CD14-positive monocyte (primary cell): ENCODE measurements at regions not wholly inside any gene's neighbourhood (a gene's known extent, or its start where the extent isn't known, plus 50 kb on each side); places are given as distances from the start of the nearest gene placed in this dataset.

ENCODE experiments used
- DNase-seq, 3 donors: peaks; one replicate each; pipeline ENCODE4 v3.0.0-alpha.2; 2011 to 2022
- H2AFZ ChIP-seq: 2 replicates; pipeline ENCODE4 v1.6.0; 2012; ENCODE audit warnings: mild to moderate bottlenecking, low read depth, low read length, inconsistent platforms; ENCODE audit not compliant: insufficient read depth, poor library complexity, severe bottlenecking
- H3K27ac ChIP-seq, 2 donors: 1 replicate in 1 of 2; 2 replicates in 1 of 2; pipeline ENCODE4 v1.5.1; 2012 to 2013; ENCODE audit warnings: low read length in 2 of 2, control low read depth in 1 of 2, inconsistent platforms in 1 of 2, low read depth in 1 of 2, mild to moderate bottlenecking in 1 of 2
- H3K27me3 ChIP-seq, 2 donors: one replicate each; pipeline versions ENCODE4 v1.6.0 to v1.6.1; 2011 to 2013; ENCODE audit warnings: low read length in 2 of 2; ENCODE audit not compliant: control insufficient read depth in 2 of 2, insufficient read depth in 2 of 2
- H3K36me3 ChIP-seq, 2 donors: replicated peaks in 1 of 2; 1 replicate in 1 of 2; 2 replicates in 1 of 2; pipeline versions ENCODE4 v1.5.1 to v1.6.1; 2012 to 2013; ENCODE audit warnings: low read length in 2 of 2, control low read depth in 1 of 2, inconsistent platforms in 1 of 2, mild to moderate bottlenecking in 1 of 2; ENCODE audit not compliant: insufficient read depth in 2 of 2, control insufficient read depth in 1 of 2
- H3K4me1 ChIP-seq, 2 donors: 1 replicate in 1 of 2; 2 replicates in 1 of 2; pipeline versions ENCODE4 v1.5.1 to v1.6.1; 2012 to 2013; ENCODE audit warnings: low read length in 2 of 2, control low read depth in 1 of 2, inconsistent platforms in 1 of 2, mild to moderate bottlenecking in 1 of 2, moderate library complexity in 1 of 2; ENCODE audit not compliant: insufficient read depth in 2 of 2, control insufficient read depth in 1 of 2
- H3K4me2 ChIP-seq: replicated peaks from 2 replicates; pipeline ENCODE3; 2012; ENCODE audit warnings: low read length, moderate library complexity, mild to moderate bottlenecking; ENCODE audit not compliant: poor library complexity, severe bottlenecking; ENCODE audit errors: extremely low read depth
- H3K4me3 ChIP-seq, 3 experiments: fragments of 200-600 bp in 1 of 3; sonication (generic) in 1 of 3; replicated peaks in 1 of 3; 1 replicate in 2 of 3; 2 replicates in 1 of 3; pipeline ENCODE4 v1.5.1; 2011 to 2013; ENCODE audit warnings: low read length in 3 of 3, mild to moderate bottlenecking in 3 of 3, control low read depth in 2 of 3, low read depth in 2 of 3, inconsistent platforms in 1 of 3, moderate library complexity in 1 of 3
- H3K79me2 ChIP-seq: 2 replicates; pipeline ENCODE4 v1.6.0; 2012; ENCODE audit warnings: mild to moderate bottlenecking, control low read depth, inconsistent platforms, low read length, moderate library complexity; ENCODE audit not compliant: insufficient read depth
- H3K9ac ChIP-seq: 2 replicates; pipeline ENCODE4 v1.6.0; 2017; ENCODE audit warnings: low read length, mild to moderate bottlenecking; ENCODE audit not compliant: insufficient read depth, poor library complexity, severe bottlenecking
- H3K9me3 ChIP-seq, 2 donors: replicated peaks in 1 of 2; 1 replicate in 1 of 2; 2 replicates in 1 of 2; pipeline versions ENCODE4 v1.5.1 to v1.6.1; 2012 to 2013; ENCODE audit warnings: low read length in 2 of 2, control low read depth in 1 of 2; ENCODE audit not compliant: control insufficient read depth in 1 of 2, insufficient read depth in 1 of 2
- H4K20me1 ChIP-seq: 2 replicates; pipeline ENCODE4 v1.6.0; 2012; ENCODE audit warnings: mild to moderate bottlenecking, low read length, control low read depth, moderate library complexity; ENCODE audit not compliant: insufficient read depth
- H3K27ac Mint-ChIP-seq, 7 donors: one replicate each; pipeline ENCODE4 v1.8.0; 2020; ENCODE audit warnings: mild to moderate bottlenecking in 7 of 7, mixed read lengths in 7 of 7, moderate library complexity in 6 of 7, inconsistent platforms in 2 of 7
- H3K27me3 Mint-ChIP-seq, 3 donors: one replicate each; pipeline ENCODE4 v1.8.0; 2021 to 2022; ENCODE audit warnings: low read depth in 3 of 3, mild to moderate bottlenecking in 3 of 3, mixed read lengths in 3 of 3, moderate library complexity in 3 of 3, inconsistent platforms in 1 of 3
- H3K36me3 Mint-ChIP-seq, 2 donors: one replicate each; pipeline ENCODE4 v1.8.0; 2020; ENCODE audit warnings: mixed read lengths in 2 of 2, inconsistent platforms in 1 of 2, mild to moderate bottlenecking in 1 of 2
- H3K4me1 Mint-ChIP-seq: one replicate; pipeline ENCODE4 v1.8.0; 2020; ENCODE audit warnings: mild to moderate bottlenecking, mixed read lengths
- H3K4me3 Mint-ChIP-seq, 2 donors: one replicate each; pipeline ENCODE4 v1.8.0; 2020; ENCODE audit warnings: mild to moderate bottlenecking in 2 of 2, mixed read lengths in 2 of 2, moderate library complexity in 1 of 2
- H3K9me3 Mint-ChIP-seq, 7 donors: one replicate each; pipeline ENCODE4 v1.8.0; 2020 to 2022; ENCODE audit warnings: mixed read lengths in 7 of 7, mild to moderate bottlenecking in 6 of 7, moderate library complexity in 6 of 7, inconsistent platforms in 2 of 7
- CTCF ChIP-seq: fragments of 200-600 bp; IDR thresholded peaks from one replicate; pipeline ENCODE4 v1.8.0; 2022; ENCODE audit warnings: antibody characterized with exemption, mild to moderate bottlenecking
- WGBS: methylation state at CpG from one replicate; pipeline ENCODE4 v1.1.5; 2013; ENCODE audit warnings: missing lambda C conversion rate; ENCODE audit not compliant: insufficient coverage; 5-methylcytosine and 5-hydroxymethylcytosine counted together
- intact Hi-C, 2 donors: fragments of 100-400 bp; cut with micrococcal nuclease; formaldehyde crosslinking; loops; one replicate each; pipeline versions ENCODE4 v1.15.0 to v1.15.1; 2023

GRCh38 chr2:6254441-6254840 lies 562.3 kb downstream of the SOX11 start:
- no peak overlapping the region for H3K27ac ChIP-seq
- H3K4me1 ChIP-seq = no peaks in the 10 kb centered on the region
- H3K36me3 ChIP-seq = no peaks in the 10 kb centered on the region
- no peaks in the 10 kb centered on the region for H3K79me2 ChIP-seq
- no CpG with 5 or more reads among the region's 2 CpGs for WGBS
- no peaks in the 10 kb centered on the region for H3K27me3 ChIP-seq
- H2AFZ ChIP-seq = no peak overlapping the region
- intact Hi-C loops = no loop called here
- no peaks in the 10 kb centered on the region for H4K20me1 ChIP-seq
- no peak for TF ChIP-seq CTCF
- DNase-seq = no peak
- peaks cover 0 to 2% (median 0%) of the 10 kb centered on the region in 7 donors for H3K9me3 Mint-ChIP-seq
- H3K4me2 ChIP-seq = no peak overlapping the region
- no peak overlapping the region for H3K4me3 Mint-ChIP-seq
- no peak overlapping the region for H3K9ac ChIP-seq
- H3K27me3 Mint-ChIP-seq = peaks cover 0 to 2% (median 0%) of the 10 kb centered on the region in 3 donors
- H3K36me3 Mint-ChIP-seq = no peaks in the 10 kb centered on the region
- no peaks in the 10 kb centered on the region for H3K9me3 ChIP-seq
- no peak overlapping the region for H3K4me3 ChIP-seq
- no peak overlapping the region for H3K27ac Mint-ChIP-seq
- no peaks in the 10 kb centered on the region for H3K4me1 Mint-ChIP-seq

GRCh38 chr2:6264198-6264597 lies 572.0 kb downstream of the SOX11 start:
- Mint-ChIP-seq H3K4me3 (no peak overlapping the region), H3K27ac (no peak overlapping the region), H3K27me3 (peaks cover 0 to 7% (median 4%) of the 10 kb centered on the region in 3 donors), H3K9me3 (peaks cover 0 to 6% (median 2%) of the 10 kb centered on the region in 7 donors), H3K4me1 (no peaks in the 10 kb centered on the region), H3K36me3 (no peaks in the 10 kb centered on the region)
- Histone ChIP-seq H3K4me1 (no peaks in the 10 kb centered on the region), H3K36me3 (no peaks in the 10 kb centered on the region), H4K20me1 (no peaks in the 10 kb centered on the region), H2AFZ (no peak overlapping the region), H3K4me2 (no peak overlapping the region), H3K27ac (no peak overlapping the region), H3K79me2 (no peaks in the 10 kb centered on the region), H3K4me3 (no peak overlapping the region), H3K27me3 (no peaks in the 10 kb centered on the region), H3K9ac (no peak overlapping the region), H3K9me3 (peaks cover 0 to 17% of the 10 kb centered on the region in 2 donors)
- intact Hi-C loops = no loop called here
- 90% methylated on average over 3 of the region's 3 CpGs for WGBS
- no peak for DNase-seq
- TF ChIP-seq CTCF = no peak
